ENCODE measurements at regions not wholly inside any gene's neighbourhood (a gene's known extent, or its start where the extent isn't known, plus 50 kb on each side); places are given as distances from the start of the nearest gene placed in this dataset.

GRCh38 chr21:16013570-16013969, 283.8 kb downstream of the USP25 start:
- DNase-seq (ENCODE audit: low read depth), result no peak

GRCh38 chr21:16020878-16021277, 291.1 kb downstream of the USP25 start:
- DNase-seq (ENCODE audit: low read depth), result no peak

GRCh38 chr21:16022116-16022515, 292.3 kb downstream of the USP25 start:
- DNase-seq (ENCODE audit: low read depth), result no peak

- DNase-seq (ENCODE audit: low read depth), result no peak
Measured at GRCh38 chr21:16022921-16023320, 293.1 kb downstream of the USP25 start.

GRCh38 chr21:16028142-16028541, 298.4 kb downstream of the USP25 start:
- DNase-seq (ENCODE audit: low read depth), result no peak

GRCh38 chr21:16028941-16029464, 299.2 kb downstream of the USP25 start:
- no peak for DNase-seq (ENCODE audit: low read depth)

- no peak for DNase-seq (ENCODE audit: low read depth)
Measured at GRCh38 chr21:16033193-16033592, 303.4 kb downstream of the USP25 start.

GRCh38 chr21:16034446-16035190, 304.8 kb downstream of the USP25 start:
- DNase-seq (ENCODE audit: low read depth), result no peak

GRCh38 chr21:16037421-16037955, 307.7 kb downstream of the USP25 start:
- DNase-seq (ENCODE audit: low read depth), result no peak

GRCh38 chr21:16040601-16041000, 310.8 kb downstream of the USP25 start:
- no peak for DNase-seq (ENCODE audit: low read depth)

GRCh38 chr21:16044676-16045075, 314.9 kb downstream of the USP25 start:
- no peak for DNase-seq (ENCODE audit: low read depth)

- DNase-seq (ENCODE audit: low read depth), result no peak
Measured at GRCh38 chr21:16046656-16047330, 317.0 kb downstream of the USP25 start.

- DNase-seq (ENCODE audit: low read depth), result no peak
Measured at GRCh38 chr21:16047904-16048303, 318.1 kb downstream of the USP25 start.

- DNase-seq (ENCODE audit: low read depth), result no peak
Measured at GRCh38 chr21:16055014-16055413, 325.2 kb downstream of the USP25 start.

- DNase-seq (ENCODE audit: low read depth), result no peak
Measured at GRCh38 chr21:16058896-16059295, 329.1 kb downstream of the USP25 start.

GRCh38 chr21:16059981-16060380, 330.2 kb downstream of the USP25 start:
- no peak for DNase-seq (ENCODE audit: low read depth)

GRCh38 chr21:16061194-16061593, 331.4 kb downstream of the USP25 start:
- no peak for DNase-seq (ENCODE audit: low read depth)

- no peak for DNase-seq (ENCODE audit: low read depth)
Measured at GRCh38 chr21:16069178-16070112, 339.7 kb downstream of the USP25 start.

GRCh38 chr21:16070207-16070651, 340.4 kb downstream of the USP25 start:
- no peak for DNase-seq (ENCODE audit: low read depth)

GRCh38 chr21:16071092-16071491, 341.3 kb downstream of the USP25 start:
- DNase-seq (ENCODE audit: low read depth), result no peak

GRCh38 chr21:16071761-16072160, 342.0 kb downstream of the USP25 start:
- DNase-seq (ENCODE audit: low read depth), result no peak

- no peak for DNase-seq (ENCODE audit: low read depth)
Measured at GRCh38 chr21:16072221-16072620, 342.4 kb downstream of the USP25 start.

Data from stimulated activated CD8-positive, alpha-beta memory T cell treated with anti-CD3 and anti-CD28 coated beads, Interleukin-4, amount 100 ng/mL, for 24 hours (primary cell).